DMS114 treated with DMSO at 0.1 percent for 48 hours (cell line): ENCODE measurements at regions not wholly inside any gene's neighbourhood (a gene's known extent, or its start where the extent isn't known, plus 50 kb on each side); places are given as distances from the start of the nearest gene placed in this dataset.
"Not testable (repeated sequence)": the region's sequence is repeated elsewhere in the genome, so short reads cannot be mapped to it uniquely, and the experiment has no call there.

Source experiments
- DNase-seq: peaks from one replicate; lab custom pipeline; 2025; ENCODE audit not compliant: unreplicated experiment; lab: John Stamatoyannopoulos, UW

DNA sequence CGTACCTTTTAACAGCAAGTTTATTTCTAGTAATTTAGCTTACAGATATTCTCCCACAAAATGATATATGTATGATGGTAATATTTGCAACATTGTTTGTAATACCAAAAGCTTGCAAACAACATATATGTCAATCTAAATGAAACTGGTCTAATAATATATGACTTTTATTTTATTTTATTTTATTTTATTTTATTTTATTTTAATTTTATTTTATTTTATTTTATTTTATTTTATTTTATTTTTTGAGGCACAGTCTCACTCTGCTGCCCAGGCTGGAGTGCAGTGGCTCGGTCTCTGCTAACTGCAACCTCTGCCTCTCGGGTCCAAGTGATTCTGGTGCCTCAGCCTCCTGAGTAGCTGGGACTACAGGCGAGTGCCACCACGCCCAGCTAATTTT lies 94.6 kb upstream of the ABCA1 start:
- not testable (repeated sequence) for DNase-seq

DNA sequence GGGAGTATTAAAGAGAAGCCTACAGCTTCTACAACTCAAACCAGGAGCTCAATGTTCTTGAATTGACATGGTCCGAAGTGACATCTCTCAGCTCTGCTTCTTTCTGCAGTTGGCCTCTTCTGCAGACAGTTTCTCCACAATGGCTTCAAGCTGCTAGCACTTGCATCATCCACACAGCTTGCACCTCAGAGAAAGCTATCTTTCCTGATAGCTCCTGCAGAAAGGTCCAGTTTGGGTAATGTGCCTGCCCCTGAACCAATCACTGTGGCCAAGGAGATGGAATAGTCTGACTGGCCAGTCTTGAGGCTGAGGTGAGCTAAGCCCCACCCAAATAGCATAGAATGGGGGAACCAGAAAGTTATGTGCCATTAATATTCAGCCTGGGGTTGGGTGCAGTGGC lies 95.8 kb upstream of the ABCA1 start:
- no peak for DNase-seq

DNA sequence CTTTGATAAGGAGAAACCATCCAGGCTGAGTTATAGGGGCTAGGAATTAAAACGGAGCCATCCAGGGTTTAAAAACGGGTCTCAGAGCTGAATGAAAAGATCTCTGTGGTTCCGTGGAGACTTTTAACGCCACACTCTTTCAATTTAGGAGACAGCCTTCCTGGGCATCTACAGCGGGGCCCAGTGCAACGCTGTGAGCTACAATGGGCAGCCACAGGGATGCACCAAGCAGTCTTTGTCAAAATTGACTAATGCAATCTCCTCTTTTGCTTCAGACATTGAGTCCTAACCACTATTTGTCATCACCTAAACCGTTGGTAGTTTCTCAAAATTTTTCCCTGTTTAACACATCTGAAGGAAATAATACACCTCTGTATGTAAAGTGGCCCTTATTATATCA lies 96.6 kb upstream of the ABCA1 start:
- no peak for DNase-seq

DNA sequence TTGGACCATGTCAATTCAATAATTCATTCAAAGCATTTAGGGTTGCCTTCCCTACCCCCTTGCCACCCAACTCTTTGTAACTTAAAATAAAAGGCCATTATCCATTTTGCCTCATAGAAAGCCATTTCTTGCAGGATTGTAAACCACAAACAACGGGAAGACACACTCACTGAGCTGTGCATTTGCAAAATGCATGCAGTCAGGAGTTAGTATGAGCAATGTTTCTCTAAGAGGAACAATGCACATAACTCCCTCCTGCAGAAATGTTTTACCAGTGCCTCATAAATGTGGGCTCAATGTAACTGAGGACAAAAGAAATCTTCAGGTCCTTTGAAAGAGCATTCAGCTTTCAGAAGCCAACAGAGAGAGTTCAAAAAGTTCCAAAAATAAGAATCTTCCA lies 98.5 kb upstream of the ABCA1 start:
- DNase-seq, result no peak

GRCh38 chr9:105027084-105027483 lies 99.1 kb upstream of the ABCA1 start:
- DNase-seq, result no peak

- no peak for DNase-seq
Observed at GRCh38 chr9:105030285-105030684, 102.3 kb upstream of the ABCA1 start.

DNA sequence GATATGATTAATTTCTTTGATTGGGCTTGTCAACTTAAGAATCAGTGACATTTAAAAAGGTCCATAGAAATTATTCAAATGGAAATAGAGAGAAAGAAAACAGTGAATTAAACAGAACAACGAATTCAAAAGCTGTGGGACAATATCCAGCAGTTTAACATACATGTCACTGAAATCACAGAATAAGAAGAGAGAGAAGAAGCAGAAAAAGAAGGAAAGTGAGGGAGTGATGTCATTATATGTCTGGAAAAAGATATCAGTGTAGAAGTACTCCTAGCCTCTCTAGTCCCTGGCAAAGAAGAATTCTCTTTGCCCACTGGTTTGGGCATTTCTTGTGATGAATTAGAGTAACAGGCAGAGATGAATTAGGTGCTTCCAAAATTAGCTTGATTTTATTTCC lies 109.2 kb upstream of the ABCA1 start:
- DNase-seq, result no peak

- DNase-seq, result no peak
Observed at GRCh38 chr9:105038051-105038450, 110.1 kb upstream of the ABCA1 start.

- DNase-seq, result no peak
Observed at GRCh38 chr9:105039175-105039799, 111.3 kb upstream of the ABCA1 start.

GRCh38 chr9:105043370-105043936 lies 115.5 kb upstream of the ABCA1 start:
- DNase-seq, result no peak

DNA sequence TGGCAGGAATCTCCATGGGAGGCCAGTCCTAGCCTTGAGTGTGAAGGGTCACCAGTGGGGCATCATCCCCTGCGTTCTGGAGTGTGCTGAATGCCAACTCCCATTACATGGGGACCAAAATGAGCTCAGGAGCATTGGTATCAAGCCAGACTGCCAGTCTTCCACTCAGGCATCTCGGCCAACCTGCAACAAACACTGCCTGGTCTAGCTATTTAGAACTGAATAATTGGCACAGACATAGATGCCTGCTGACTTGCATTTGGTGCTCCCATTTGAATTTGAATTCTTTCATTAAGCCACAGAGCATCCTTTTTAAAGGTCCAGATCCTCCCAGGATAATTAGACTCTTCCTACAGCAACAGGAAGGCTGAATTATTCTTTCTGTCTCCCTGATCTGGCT lies 116.6 kb upstream of the ABCA1 start:
- DNase-seq, result no peak

DNA sequence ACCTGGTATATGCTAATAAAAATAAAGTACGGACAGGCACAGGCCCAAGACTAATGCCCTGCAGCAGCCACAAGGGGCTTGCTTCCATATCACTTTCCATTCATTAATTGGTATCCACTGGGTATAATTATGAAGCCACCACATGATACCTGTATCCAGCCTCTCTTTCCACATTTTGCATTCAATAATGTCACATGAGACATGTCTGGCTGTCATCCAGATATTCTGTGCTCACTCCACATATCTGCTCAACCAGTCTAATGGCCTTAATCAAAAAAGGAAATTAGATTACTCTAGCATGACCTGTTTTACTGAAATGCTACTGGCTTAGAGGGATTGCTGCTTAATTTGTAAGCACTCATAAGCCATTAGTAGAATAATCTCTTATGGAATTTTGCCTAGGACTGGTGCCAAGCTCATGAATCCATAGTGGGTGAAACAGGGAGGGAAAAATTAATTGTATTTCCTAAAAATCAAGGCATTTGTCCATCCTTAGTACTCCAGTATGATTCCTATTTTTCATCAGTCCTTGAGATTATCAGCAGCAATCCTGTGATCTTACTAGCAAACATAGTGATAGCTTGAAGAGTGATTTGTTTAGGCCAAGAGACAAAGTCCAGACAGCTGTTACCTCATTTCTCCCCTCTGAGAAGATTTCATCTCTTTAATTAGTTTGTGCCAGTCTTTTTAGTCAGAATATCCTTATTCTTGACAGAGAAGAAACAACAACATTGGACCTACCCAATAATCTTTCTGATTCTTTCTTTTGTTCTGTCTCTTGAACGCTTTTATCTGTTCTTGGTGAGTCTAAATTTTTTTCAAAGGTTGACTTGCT lies 119.2 kb upstream of the ABCA1 start:
- DNase-seq, result no peak

GRCh38 chr9:105047742-105048041 lies 119.7 kb upstream of the ABCA1 start:
- no peak for DNase-seq

- DNase-seq, result no peak
Observed at GRCh38 chr9:105048331-105048730, 120.4 kb upstream of the ABCA1 start.

DNA sequence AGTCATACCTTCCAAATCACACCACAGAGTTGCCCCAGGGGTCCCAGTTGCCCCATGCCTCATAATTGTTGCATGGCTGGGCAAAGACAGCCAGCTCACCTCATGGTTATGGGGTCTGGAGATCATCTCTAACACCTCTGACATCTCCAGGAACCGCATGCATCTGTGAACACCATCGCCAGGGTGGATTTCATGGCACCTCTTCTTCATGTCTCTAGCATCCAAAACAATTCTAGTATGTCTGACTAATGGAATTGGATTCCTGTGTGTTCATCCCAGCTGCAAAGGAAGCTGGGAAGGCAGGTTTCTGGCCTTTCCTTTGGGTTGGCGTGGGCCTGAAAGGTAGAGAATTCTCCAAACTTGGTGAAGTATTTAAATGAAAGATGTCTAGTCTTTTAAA lies 122.3 kb upstream of the ABCA1 start:
- DNase-seq, result no peak

GRCh38 chr9:105051897-105052296 lies 123.9 kb upstream of the ABCA1 start:
- no peak for DNase-seq

GRCh38 chr9:105052346-105052745 lies 124.4 kb upstream of the ABCA1 start:
- DNase-seq, result no peak

DNA sequence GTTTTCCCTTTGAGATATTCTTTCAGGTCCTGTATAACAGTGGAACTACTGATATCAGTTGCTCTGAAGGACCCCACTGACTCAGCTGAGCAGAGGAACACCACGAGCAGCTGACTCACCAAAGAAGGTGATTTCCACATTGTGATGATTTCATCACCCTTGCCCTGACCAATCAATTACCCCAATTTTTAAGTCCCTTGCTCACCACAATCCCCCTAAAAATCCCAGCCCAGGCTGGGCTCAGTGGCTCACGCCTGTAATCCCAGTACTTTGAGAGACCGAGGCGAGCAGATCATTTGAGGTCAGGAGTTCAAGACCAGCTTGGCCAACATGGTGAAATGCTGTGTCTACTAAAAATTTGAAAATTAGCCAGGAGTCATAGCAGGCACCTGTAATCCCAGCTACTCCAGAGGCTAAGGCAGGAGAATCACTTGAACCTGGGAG lies 125.3 kb upstream of the ABCA1 start:
- DNase-seq, result no peak

DNA sequence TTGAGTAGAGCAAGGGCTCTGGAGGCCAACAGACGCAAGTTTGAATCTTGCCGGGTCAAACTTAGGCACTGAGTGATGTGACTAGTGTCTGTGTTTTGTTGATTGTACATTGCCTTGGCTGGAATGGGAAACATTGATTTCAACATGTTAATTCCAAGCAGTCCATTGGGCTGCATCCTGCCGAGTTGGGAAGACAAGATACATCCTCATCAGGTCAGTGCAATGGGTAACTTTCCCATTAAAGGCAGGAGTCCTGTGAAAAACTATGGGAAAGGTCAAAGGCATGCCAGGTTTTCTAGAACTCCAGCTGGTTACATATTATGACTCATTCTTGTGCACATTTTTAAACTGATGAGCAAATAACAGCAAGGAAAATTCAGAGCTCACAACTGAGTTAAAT lies 126.5 kb upstream of the ABCA1 start:
- DNase-seq, result no peak

GRCh38 chr9:105055917-105056316 lies 128.0 kb upstream of the ABCA1 start:
- DNase-seq, result no peak

DNA sequence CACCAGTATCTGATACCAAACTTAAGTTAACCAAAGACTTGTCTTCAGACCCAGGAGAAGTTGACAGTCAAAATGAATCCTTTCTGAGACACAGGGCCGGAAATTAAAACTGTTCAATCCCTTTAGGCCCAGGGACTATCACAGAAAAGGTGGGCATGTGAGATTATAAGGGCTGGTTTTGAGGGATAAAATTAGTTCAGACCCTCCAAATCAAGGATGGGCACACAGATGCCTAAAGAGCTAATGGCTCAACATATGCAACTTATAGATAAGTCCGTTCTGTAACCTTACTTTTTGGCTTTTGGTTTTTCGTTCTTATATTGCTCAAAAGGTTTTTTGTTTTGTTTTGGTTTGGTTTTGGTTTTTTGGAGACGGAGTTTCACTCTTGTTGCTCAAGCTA lies 129.6 kb upstream of the ABCA1 start:
- no peak for DNase-seq

- no peak for DNase-seq
Observed at GRCh38 chr9:105059252-105059651, 131.3 kb upstream of the ABCA1 start.
